NB4 (cell line): ENCODE measurements at regions not wholly inside any gene's neighbourhood (a gene's known extent, or its start where the extent isn't known, plus 50 kb on each side); places are given as distances from the start of the nearest gene placed in this dataset.

Source experiments
- POLR2A ChIP-seq: IDR thresholded peaks from 2 replicates; pipeline ENCODE4 v1.6.1; 2011; ENCODE audit warnings: mild to moderate bottlenecking; ENCODE audit not compliant: insufficient read length; ENCODE audit errors: extremely low read depth
- TF ChIP-seq, protein P1 (sequence below): IDR thresholded peaks from one replicate; pipeline ENCODE4 v1.5.1; 2012; ENCODE audit warnings: low read depth, low read length

DNA sequence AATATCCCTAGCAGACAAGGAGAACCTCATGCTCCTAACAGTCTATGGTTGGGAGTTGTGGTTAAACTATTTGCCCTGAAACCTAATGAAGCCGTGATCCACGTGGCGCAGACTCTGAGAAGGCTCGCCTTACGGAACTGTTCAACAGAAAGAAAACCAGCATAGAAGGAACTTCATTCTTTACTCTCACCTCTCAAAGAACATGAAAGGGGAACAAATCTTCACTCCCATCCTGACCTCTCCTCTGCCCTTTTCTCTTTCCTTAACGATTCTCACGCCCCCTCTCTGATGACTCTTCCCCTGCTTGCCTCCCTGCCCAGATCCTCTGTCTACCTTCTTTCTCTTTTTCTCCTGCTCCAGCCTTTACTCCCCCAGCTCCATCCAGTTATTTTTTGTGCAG is 54.2 kb downstream of the IRAG1 start:
- TF ChIP-seq, protein P1, sequence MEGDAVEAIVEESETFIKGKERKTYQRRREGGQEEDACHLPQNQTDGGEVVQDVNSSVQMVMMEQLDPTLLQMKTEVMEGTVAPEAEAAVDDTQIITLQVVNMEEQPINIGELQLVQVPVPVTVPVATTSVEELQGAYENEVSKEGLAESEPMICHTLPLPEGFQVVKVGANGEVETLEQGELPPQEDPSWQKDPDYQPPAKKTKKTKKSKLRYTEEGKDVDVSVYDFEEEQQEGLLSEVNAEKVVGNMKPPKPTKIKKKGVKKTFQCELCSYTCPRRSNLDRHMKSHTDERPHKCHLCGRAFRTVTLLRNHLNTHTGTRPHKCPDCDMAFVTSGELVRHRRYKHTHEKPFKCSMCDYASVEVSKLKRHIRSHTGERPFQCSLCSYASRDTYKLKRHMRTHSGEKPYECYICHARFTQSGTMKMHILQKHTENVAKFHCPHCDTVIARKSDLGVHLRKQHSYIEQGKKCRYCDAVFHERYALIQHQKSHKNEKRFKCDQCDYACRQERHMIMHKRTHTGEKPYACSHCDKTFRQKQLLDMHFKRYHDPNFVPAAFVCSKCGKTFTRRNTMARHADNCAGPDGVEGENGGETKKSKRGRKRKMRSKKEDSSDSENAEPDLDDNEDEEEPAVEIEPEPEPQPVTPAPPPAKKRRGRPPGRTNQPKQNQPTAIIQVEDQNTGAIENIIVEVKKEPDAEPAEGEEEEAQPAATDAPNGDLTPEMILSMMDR = no peak
- TF ChIP-seq POLR2A = no peak
